Activated CD4-positive, alpha-beta T cell treated with anti-CD3 and anti-CD28 coated beads for 24 hours (primary cell): ENCODE measurements at regions not wholly inside any gene's neighbourhood (a gene's known extent, or its start where the extent isn't known, plus 50 kb on each side); places are given as distances from the start of the nearest gene placed in this dataset.

Experiments used
- DNase-seq, 2 donors: peaks; one replicate each; pipeline ENCODE4 v3.0.0-alpha.2; 2020; ENCODE audit warnings: low read depth in 2 of 2

DNA sequence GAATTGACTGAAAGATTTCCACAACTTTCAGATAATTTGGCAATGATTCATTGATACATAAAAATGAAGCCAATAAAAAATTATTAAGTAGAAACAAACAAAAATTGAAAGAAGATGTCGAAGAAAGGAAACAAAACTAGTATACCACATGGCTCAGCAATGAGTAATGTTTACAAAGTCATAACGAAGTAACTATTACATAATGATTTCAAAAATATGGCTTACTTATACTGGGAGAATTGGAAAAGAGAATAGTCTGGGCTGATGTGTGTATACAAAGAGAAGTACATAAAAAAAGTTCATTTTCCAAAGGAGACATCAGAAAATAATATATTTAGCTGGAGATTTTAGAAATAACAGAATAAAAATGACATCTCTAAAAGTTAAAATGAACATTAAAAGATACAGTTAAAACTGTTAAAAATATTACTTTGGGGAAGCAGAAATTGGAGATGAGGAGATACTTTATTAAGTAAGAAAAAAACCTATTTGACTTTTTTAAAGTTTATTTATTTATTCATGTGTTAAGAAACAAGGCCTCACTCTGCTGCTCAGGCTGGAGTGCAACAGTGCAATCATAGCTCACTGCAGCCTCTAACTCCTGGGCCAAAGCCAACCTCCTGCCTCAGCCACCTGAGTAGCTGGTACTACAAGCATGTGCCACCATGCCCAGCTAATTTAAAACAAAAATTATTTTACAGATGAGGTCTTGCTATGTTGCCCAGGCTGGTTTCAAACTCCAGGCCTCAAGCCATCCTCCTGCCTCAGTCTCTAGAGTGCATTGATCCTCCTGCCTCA, 409.7 kb upstream of the PIK3C3 start:
- DNase-seq, result no peak

DNA sequence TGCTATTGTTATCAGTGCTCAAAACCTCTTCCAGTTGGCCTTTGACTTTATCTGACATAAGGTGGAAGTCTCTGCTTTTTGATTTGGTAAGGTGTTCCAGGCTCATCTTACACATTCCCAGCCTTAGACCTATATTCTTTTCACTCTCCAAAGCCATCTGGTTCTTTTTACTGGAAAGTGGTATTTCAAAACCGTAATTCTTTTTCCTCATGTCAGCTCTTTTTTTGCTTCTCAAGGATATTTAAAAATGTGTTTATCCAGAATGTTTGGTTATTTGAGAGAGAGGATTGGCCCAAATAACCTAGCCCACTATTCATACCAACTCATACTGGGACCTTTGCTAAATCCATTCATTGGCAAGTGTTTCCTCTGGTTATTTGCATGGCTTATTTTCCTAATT, 411.2 kb upstream of the PIK3C3 start:
- no peak for DNase-seq

DNA sequence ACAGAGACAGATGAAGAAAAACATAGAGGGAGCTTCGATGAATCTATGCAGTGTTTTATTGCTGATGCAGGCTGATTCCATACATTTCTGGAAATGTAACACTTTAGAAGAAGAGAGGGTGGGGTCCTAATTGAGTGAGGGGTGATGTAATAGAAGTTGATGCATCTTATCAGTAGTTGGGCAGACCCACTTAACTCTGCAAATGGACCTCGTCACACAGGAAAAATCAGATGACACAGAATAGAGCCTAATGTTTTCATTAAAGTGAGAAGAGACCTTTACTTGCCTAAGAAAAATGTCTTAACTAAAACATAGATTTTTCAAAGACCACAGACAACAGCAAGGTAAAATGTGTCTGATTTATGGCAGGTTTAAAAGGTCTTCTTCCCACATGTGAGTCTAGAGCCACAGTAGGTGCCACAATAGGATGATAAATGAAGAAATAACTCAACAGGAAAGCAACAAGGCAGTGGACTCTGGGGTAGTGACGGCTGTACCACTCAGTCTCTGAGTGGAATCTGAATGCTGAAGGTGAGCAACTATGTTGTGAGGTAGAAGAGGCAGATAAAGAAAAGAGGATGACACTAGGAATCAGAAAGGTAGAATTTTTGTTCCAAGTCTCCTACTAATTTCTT, 414.7 kb upstream of the PIK3C3 start:
- no peak for DNase-seq

DNA sequence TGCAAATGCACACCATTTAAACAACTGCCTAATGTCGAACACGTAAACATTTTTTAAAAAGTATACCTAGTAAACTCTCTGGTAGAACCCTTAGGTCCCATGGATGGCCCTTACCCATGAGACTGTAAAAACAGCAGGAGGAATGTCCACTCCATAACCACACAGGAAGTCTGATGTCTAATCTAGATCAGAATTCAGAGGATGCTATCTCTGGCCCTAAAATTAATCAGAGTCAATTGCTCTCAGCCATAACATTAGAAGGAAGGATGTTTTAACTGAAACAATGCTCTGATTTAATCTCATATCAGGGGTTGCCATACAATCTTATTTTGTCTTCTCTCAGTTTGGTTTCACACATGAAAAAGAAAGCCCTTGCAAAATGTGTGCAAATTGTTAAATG, 416.3 kb upstream of the PIK3C3 start:
- no peak for DNase-seq

DNA sequence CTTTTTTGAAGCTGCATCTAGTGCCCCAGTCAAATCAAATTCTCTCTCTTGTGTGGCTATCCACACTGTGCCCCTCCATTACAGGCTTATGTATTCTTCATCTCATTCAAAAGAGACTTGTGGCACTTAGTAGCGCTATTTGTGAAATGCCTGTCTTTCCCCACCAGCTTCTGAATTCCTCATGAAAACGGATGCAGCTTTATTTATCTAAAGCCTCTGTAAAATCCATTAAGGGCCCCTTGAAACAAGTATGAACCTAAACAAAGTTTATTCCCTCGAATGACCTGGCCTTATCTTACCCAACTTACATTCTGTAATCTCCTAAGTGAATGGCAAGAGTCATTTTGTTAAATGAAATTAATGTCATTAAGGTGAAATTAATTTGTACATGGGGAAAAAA, 417.4 kb upstream of the PIK3C3 start:
- DNase-seq, result no peak

DNA sequence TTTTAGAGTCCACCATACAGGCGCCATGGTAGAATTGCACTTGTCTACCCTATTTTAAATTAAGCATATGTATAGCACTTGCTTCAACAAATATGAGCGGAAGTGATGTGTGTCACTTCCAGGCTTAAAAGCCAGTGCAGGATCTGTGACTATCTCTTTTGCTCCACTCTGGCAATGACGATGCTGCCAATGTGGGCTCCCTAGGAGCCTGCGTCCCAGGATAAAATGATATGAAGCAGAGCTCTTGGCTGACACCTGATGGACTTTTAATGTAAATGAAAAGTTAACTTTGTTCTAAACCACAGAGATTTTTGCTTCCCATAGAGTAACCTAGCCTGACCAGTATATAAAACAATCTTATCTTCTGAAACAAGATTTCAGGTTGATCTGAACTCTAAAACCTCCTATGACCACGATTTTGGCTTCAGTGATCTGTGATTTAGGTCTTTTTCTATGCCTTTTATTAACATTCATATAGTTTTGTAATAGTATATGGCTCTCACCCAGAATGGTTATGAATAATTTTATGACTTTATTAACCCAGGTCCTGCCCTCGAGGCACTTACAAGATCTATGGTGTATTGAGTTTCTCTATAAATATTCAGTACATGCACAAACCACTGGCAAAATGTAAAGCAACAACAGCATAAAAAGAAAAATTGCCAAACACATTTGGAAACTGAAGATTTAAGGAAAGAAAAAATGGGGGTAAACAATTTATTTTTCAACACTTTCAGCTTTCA, 422.5 kb upstream of the PIK3C3 start:
- DNase-seq, result no peak

DNA sequence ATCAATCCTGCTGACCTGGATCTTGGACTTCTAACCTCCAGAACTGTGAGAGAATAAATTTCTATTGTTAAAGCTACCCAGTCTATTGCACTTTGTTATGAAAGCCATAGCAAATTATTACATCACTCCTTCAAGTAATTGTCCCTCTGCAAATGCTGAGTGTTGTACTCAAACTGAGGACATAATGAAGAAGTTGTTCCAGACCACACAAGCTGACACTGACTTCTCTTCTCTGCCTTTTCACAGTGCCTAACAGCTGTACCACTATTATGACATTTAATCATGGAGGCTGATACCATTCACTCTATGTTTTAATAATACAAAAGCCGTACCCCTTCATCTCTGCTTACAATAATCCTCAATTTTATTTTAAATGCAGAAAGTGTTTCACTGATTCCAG, 424.1 kb upstream of the PIK3C3 start:
- DNase-seq, result no peak

DNA sequence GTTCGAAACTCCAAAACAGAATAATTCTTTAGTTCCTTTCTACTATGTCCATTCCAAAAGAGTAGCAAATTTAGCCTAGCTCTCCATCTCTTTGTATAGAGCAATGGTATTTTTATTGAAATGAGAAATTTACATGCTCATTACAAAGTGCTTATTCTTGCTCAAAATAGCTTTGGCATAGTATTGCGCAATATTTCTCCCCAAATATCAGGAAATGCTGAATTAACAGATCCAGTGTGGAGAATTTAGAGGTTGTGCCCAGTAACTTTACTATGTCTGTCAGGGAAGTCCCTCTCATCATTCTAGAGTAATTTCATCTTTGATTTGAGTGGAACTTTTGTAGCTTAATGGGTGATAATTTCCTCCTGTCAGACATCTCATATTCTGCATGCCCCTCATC, 425.9 kb upstream of the PIK3C3 start:
- DNase-seq, result no peak

DNA sequence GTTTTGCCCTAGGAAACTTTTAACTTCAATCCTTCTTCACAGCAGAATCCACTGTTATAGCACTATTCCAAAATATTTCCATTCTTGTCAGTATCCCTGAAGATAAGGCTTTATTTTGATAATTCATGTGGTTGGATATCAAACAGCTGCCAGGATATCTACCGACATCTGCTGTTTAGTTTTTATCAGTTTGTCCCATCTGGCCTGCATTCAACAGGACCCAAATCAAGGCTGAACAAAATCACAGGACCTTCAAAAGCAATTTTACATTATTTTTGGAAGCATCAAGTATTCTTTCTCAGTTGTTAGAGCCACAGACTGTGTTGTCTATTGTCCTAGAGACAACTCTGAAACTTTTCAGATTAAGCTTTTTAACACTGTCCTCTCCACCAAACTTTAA, 429.0 kb upstream of the PIK3C3 start:
- no peak for DNase-seq

DNA sequence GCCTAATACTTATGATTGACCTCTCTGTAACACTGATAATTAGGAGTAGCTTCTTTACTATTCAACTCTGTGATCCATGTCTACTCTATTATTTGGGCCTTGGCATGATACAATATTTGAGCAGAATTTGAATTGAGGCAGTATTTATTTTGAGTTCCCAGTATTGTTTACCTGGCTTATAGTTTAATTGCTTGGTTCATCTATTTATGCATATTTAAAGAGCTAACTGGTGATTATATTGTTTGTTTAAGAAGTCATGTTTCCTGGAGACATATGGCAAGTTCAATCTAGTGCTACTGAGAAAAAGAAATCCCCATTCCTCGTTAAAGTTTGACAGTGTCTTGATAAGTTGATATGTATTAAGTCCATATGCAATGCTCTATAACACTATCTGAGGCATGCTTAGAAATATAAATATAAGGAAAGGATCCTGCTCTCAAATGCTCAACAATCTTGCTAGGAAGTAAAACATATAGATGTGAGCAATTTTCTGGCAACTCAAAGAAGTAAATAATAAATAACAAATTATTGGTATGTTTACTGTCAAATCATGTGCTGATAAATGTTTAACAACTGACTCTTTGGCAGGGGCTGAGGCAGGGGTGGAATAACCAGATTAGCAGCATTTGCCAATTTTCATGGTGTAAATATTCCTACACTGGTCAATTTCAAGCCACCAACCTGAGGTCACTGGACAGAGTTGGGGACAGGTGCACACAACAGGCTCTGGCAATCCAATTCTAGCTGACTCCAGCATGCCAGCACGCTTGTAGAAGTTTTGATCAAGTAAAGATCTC, 430.2 kb upstream of the PIK3C3 start:
- DNase-seq, result no peak

DNA sequence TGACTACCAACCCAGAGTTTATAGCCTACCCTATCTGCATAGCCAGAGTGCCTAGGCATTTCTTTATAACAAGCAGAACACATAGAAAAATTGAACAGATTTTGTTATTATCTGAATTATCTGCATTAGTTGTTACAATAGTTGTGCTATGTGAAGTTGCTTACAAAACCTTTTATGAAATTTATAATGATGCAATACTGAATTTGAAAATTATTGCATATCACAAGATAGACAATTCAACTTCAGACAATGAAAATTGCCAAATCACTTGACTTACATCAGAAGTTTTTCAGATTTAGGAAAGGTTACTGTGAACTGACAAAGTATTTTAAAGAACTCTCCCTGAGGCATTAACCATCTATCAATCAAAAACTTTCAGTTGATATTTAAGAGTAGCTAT, 437.9 kb upstream of the PIK3C3 start:
- DNase-seq, result no peak

DNA sequence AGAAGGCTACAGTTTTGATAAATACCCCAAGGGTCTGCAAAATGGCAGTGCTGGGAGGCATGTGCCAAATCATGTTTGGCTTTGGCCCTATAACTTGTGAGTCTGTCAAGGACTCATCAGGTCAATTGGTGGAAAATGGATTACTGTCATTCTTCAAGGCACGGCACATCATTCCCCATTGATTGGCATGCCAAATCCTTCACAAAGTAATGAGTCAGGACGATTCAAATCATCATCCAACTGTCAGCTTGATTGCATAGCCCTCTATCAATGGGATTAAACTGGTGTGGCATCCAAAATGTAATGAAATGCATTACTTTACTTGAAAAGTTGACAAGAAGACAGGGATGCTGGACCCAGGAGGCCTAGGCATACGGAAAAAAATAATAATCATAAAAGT, 441.6 kb upstream of the PIK3C3 start:
- no peak for DNase-seq

DNA sequence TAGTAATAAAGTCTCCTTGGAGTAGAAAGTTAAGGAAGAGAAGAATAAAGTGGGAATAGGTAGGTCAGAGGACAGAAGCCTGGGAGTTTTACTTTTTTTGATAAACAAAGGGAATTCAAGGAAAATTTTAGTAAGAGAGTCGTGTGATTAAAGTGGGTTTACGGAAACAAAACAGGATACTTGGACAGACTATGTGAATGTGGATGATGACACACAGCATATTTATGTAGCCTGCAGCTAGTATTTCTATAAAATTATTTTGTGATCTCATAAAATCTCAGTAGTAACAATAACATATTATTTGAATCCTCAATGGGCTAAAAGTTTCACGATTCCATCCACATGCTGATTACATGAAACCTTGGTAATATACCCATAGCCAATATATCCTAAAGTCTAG, 450.7 kb upstream of the PIK3C3 start:
- no peak for DNase-seq

DNA sequence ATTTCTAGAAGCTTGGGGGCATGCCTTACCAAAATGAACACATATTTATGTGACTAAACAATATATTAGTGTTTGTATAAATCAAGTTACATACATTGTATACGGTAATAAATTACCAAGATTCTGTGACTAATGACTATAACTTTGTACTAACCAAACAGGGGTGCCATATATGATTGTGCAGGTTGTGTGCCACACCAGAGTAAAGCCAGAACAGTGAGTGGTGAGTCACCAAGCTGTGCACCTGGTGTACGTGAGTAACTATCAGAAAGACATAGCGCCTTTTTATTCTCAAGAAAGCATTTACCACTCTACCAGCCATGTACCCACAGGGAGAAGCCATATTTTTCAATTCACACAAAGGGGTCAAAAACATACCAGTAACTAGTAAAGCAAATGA, 453.2 kb upstream of the PIK3C3 start:
- DNase-seq, result no peak

DNA sequence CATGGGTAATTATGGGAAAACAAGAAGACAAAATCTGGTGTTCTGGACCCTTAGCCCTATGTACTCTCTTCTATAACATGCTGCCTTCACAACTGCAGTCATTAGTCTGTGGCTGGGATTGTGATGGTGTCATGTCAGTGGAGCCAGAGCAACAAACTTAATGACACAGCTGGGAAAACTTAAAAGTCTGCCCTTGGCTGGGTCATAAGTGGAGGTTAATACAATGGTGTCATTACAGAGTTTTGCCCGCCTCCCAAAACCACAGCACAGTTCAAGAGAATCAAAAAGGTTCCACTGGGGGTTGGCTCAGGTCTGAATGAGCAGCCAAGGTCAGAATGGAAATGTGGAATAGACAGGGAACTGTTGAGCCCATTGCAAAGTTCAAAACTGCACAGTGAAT, 455.7 kb upstream of the PIK3C3 start:
- DNase-seq, result no peak

DNA sequence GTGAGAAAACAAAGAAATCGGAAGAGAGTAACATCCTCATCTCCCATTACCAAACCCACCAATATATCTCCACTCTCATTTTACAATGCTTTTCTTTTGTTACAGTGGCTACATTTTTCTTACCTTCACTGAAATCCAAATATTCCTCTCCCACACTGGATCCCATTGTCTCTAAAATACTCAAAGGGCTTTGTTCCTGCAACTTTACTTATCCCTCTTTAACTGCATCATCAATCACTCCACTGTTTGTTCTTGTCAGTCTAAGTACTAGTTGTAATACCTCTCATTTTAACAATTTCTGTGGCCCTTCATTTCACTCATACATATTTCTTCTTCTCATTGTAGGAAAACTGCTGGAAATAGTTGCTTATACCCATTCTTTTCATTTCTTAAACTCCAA, 464.2 kb upstream of the PIK3C3 start:
- no peak for DNase-seq

DNA sequence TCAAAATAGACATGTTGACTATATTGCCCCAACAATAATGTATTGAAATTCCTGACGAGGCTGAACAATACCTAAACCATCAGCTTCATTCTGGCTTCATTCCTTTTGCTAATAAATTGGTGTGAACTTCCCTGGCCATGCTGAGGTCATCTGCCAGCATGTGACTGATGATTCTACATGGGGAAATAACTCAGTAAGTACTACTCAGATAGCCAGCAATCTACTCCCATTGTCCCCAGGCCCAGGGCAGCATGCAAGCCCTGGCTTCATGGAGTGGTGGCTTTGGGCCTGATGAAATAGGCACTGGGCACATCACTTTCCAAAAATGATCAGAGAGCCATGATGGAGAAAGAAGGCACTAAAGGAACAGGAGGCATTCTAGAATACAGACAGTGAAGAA, 468.5 kb upstream of the PIK3C3 start:
- no peak for DNase-seq

DNA sequence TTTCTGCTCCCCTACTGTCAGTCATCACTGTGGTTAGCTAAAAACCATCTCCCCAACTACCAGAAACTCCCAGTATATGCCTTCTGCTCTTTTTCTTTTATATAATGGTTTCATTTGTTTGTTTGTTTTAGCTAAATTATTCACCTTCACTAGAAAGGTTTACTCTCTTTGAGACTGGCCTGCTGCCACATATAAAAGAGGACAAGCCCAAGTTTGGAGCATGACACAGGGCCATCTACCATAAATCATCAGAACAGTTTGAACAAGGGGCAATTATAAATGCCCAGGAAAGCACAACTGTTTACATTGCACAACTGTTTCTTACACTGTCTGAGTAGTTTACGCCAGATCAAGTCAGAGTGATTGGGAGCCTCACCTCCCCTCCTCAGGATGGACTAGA, 471.0 kb upstream of the PIK3C3 start:
- DNase-seq, result no peak

DNA sequence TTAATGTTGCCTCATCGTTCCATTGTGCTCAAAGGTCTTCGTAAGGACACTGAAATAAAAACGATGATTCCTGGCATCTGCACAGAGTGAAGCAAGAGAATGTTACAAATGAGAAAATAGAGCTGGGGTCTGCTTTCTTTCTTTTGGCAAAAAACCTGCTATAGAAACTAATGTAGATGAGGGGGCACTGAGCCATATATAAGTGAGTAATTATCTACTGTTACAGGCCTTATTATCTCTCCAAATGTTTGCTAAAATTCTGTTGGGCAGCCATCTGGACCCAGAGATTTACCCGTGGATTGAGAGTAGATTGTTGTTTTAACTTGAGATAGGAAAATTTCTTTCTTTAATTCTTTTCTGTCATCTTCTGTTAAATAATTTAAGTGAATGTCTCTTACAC, 472.5 kb upstream of the PIK3C3 start:
- no peak for DNase-seq

DNA sequence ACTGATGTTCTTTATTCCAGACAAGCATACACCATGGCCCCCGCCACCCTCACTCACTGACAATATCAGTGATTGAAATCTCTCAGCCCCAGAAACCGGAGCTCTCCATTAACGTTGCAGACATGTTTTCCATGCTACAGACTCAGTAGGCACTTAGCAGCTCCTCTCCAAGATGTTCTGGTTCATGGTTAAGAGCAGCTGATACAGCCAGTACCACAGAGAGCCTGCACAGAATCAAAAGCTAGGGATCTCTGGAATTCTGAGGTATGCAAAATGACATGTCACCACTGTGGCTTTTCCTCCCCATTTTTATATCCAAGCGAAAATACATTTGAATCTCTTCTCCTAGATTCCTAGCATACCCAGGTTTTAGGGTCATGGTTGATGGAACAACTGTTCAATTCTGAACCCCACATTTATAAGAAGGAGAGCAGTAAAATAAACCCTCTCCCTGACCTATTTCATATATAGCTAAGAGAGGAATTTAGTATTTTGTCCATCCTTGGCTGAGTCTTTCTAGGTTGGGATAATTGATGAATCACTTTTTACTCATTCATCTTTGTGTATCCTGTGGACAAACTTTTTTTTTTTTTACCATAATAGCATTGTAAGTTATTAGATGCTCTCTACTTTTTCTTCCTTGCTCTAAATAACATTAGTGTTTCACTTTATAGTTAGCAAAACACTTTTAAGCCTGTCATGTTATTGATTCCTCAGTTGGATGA, 488.4 kb upstream of the PIK3C3 start:
- no peak for DNase-seq

DNA sequence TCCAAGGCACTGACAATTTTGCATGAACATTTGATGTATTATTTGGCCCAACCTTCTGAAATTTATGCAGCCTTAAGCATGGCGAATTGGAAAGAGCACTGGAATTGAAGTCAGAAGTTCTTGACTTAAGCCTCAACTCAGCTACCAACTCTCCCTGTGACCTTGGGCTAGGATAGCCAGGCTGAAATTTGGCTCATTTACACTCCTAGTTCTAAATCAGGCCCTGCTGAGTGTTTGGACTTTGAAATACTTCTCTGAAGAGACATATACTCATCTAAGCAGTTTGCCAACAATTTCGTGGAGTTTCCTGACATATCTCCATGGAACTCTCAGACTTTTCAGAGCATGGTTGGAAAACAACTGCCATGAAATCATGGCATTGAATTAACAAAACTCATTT, 489.6 kb upstream of the PIK3C3 start:
- no peak for DNase-seq

DNA sequence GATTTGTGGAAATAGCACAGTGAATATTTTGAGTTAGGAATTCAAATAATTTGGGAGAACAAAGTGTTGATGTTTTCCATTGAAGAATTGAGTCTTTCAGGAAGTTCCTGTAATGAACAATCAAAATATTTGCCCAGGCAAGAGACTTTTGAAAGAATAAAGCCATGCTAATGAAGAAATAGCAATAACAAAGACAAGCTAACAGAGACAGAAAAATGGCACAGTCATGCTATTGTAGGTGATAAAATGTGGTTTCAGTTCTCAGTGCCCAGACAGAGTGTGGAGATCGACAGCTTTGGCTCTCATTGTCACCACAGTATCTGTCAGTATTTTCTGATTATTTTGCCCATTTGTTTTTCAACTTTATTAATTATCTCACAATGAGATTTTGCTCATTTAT, 490.8 kb upstream of the PIK3C3 start:
- no peak for DNase-seq
